ENCODE measurements at regions not wholly inside any gene's neighbourhood (a gene's known extent, or its start where the extent isn't known, plus 50 kb on each side); places are given as distances from the start of the nearest gene placed in this dataset.

GRCh38 chr13:44229371-44230030, 144.1 kb upstream of the SERP2 start:
- peak; percentile 27 for DNase-seq

GRCh38 chr13:44230071-44230470, 143.6 kb upstream of the SERP2 start:
- DNase-seq = no peak

GRCh38 chr13:44230736-44231135, 142.9 kb upstream of the SERP2 start:
- no peak for DNase-seq

GRCh38 chr13:44231786-44232516, 141.7 kb upstream of the SERP2 start:
- DNase-seq = no peak

DNA sequence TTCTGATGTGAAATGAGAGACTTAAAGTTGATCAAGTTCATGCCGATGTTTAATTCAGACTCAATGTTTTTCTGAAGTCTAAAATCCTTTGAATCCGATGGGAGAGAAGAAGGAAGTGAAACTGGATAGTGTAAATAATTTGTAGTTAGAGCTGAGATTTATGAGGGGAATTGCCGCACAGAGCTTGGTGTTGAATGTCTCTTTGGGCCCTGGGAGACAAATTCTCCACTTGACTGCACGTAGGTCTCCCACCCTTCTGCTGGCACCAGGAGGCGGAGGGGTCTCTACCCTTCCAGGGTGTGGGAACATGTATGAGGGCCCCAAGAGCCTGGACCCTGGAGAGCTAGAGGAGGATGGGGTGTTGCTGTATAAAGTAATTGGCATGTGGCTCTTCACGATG, 140.8 kb upstream of the SERP2 start:
- no peak for DNase-seq

DNA sequence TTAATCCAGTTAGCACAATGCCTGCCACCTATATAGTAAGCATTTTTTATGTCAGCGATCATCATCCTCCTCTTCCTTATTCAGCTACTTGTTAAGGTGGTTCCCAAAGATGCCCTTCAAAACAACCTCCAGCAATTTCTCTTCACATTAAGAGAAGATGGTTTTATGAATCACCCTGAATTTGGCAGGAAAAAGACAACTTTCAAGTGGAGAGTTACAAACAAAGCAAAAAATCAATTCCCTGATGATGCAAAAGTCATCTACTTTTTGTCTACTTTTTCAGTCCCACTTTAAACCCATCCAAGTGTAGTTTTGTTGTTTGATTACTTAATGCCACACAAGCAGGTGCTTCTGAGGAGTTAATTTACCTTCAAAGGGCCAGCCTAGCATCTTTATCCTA, 139.1 kb upstream of the SERP2 start:
- DNase-seq = no peak

GRCh38 chr13:44236370-44236769, 137.3 kb upstream of the SERP2 start:
- no peak for DNase-seq

- DNase-seq = no peak
These were observed 136.8 kb upstream of the SERP2 start for GRCh38 chr13:44236801-44237207.

GRCh38 chr13:44237276-44237767, 136.3 kb upstream of the SERP2 start:
- peak; percentile 64 for DNase-seq

GRCh38 chr13:44237881-44238421, 135.7 kb upstream of the SERP2 start:
- no peak for DNase-seq

DNA sequence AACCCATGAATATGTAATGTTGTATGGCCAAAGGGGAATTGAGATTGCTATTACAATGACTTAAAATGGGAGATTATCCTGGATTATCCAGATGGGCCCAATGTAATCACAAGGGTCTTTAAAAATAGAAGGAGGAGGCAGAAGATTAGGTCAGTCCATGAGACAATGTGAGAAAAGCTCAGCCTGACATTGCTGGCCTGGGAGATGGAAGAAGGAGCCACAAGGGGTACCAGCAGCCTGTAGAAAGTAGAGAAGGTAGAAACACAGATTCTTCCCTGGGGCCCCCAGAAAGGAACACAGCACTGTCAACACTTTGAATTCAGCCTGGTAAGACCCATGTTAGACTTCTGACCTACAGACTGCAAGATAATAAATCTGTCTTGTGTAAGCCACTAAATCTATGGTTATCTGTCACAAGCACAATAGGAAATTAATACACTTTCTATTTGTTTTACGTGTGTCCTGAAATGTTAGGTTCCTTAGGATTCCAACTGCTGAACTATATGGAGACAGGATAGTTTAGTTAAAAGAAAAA, 132.9 kb upstream of the SERP2 start:
- DNase-seq = no peak

DNA sequence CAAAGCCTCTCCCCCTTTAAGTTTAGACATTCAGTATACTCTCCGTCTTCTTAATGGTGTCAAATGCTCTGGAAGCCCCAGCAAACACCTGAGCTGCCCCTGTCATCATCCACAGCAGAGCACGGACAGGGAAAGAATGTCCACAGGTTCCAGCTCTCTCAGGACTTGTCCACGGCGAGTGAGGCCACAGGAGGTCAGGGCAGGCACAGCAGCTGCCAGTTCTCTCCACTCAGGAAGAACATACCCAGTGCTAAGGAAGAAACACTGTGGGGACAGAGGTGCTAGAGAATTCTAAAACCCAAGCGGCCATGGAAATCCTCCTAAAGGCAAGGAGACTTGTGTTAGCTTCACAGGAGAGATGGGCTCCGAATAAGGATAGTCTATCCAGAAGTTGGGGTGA, 132.0 kb upstream of the SERP2 start:
- DNase-seq = no peak

DNA sequence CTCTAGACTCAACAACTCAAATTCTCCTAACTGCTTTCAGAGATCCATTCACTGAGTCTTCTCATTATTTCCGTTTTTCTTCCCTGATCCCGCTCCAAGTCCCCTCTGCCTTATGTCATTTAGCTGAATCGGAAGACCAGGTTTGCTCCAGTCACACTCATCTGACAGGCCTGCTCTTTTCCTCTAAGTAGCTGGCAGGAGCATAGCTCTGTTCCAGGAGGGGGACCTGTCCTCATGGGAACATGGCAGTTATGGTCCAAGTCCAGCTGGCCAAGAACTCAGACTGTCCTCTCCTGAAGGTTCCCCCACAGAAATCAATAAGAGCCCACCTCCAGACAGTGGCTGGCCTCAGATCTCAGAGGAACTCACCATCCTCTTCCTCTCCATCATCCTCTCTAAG, 130.9 kb upstream of the SERP2 start:
- DNase-seq = no peak

GRCh38 chr13:44243198-44243857, 130.3 kb upstream of the SERP2 start:
- DNase-seq = peak; percentile 89

- no peak for DNase-seq
These were observed 129.3 kb upstream of the SERP2 start for GRCh38 chr13:44244288-44244687.

- DNase-seq = no peak
These were observed 124.2 kb upstream of the SERP2 start for GRCh38 chr13:44249431-44249836.

DNA sequence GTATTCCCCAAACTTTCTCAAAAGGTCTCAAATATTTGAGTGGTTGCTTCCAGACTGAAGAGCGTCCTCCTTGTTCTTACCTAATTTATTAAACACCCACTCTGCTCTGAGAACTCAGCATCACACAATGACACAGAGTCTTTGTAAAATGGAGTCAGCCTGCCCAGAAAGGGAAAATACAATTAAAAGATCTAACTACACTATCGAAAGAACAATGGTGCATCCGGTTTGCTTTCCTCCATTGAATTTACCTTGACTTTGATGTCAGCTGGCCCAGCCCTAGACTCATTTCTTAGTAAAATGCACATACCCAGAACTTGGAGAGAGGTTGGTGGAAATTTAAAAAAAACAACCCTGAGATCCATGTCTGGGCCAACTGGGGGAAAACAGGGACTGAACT, 120.7 kb upstream of the SERP2 start:
- DNase-seq = no peak

DNA sequence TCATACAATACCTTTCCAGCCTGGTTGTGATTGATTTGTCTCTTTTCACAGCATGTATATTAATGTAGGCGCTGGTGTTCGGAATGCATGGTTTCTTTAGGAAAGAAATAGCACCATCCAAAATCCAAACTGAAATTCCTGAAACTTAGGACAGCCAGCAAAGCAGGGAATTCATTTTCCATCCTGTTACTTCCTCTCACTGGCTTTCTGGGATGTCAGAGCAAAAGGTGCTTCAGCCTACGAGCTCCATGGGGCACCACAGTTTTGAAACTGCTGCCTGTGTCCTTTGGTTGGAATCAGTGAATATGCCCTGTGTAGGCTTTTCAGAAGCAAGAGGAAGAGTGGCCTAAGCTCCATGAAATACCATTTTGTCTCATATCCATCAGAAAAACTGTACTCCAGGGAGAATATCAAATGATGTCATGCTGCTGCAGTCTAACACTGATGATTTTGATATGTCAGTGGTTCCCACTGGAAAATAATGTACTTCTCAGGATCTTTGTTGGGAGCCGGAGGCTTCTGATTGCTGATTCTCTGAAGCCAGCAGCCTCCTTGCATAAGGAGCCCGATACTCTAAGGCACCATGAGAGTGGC, 117.8 kb upstream of the SERP2 start:
- no peak for DNase-seq

DNA sequence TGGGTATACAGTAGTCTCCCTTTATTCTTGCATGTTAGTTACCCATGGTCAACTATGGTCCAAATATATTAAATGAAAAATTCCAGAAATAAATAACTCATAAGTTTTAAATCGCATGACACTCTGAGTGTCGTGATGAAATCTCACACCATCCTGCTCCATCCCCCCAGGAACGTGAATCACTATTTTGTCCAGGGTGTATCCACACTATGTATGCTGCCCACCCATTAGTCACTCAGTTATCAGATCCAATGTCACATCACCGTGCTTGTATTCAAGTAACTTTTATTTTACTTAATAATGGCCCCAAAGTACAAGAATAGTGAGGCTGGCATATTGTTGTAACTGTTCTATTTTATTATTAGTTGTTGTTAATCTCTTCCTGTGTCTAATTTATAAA, 115.8 kb upstream of the SERP2 start:
- peak; percentile 24 for DNase-seq

DNA sequence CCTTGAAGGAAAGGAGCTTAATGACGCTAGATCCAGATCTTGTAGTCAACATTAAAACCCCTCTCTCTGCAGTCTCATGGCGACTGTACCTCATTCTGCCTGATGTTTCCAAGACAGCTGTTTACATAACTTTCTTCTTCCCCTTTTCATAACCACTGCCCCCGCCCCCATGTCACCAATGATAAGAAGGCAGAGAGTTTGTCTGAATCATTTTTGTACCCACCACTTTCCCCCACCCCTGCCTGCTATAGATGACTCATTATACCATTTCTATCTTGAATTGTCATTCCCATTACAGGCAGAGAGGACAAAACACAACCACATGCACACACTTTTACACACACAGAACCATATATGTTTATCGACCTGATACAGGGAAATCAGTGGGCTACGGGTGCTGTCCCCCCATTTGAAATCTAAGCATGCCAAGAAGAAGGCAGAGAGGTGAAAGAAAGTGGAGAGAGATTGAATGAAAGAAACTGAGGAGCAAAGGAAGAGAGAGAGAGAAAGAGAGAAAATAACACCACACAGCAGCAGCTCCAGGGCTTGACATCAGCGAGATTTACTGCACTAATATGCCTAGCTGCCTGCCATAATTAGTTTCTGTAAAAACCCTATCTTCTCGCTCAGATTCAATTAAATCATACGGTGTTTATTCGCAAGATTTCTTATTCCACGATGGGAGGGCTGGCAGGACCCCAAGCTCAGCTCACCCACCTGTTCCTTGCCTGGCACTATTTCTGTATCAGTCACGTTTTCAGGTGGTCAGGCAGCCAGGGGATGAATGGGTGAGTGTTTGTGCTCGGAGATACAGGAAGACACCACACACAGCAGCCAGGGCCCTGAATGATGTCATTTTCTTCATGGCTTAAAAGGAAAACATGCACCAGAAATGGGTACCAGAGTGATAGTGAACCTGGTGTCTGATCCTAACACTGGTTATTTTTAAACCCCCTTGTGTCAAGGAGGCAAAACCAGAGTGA, 114.3 kb upstream of the SERP2 start:
- DNase-seq = peak; percentile 96

DNA sequence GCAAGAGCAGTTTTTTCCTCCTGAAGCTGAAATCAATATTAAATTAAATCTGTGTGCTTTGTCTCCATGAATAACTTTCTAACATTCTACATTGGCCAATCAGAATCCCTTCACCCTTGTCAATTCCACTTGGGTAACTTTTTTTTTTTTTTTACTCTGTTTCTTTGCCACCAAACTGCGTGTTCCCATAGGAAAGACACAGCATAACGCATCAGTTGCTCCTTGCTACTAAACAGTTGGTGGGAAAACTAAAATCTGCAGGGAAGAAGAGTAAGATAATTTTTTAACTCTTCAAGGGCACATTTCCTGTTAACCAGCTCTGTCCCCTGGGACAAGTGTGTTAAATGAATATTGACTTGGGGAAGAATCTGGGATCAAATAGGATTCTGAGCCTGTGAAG, 113.3 kb upstream of the SERP2 start:
- DNase-seq = no peak

Data from hematopoietic multipotent progenitor cell treated with erythropoietin and hydrocortisone succinate and interleukin-3 and kit ligand, for 6 days (in vitro differentiated cells).